ENCODE measurements at regions not wholly inside any gene's neighbourhood (a gene's known extent, or its start where the extent isn't known, plus 50 kb on each side); places are given as distances from the start of the nearest gene placed in this dataset.
A peak's percentile ranks its signal among the peaks of the same experiment; 100 is the strongest.

DNA sequence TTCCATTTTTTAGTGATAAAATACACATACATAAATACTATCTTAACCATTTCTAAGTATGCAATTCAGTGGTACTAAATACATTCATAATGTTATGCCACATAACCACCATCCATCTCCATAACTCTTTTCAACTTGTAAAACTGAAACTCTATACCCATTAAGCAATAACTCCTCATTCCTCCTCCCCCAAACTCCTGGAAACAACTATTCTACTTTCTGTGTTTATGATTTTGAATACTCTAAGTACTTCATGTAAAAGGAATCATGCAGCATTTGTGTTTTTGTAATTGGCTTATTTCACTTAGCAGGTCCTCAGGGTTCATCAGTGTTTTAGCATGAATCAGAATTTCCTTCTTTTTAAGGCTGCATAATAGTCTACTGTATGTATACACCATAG is 131.8 kb downstream of the TES start (continued):
- TF ChIP-seq YY1 (tag by site-specific recombination; IDR thresholded peaks at IDR 0.05) (no peak), ZNF610 (tag by site-specific recombination; IDR thresholded peaks at IDR 0.05; ENCODE audit: borderline replicate concordance) (no peak), ZNF777 (tag by site-specific recombination; IDR thresholded peaks at IDR 0.05; ENCODE audit: borderline replicate concordance) (no peak), BCL11B (tag by site-specific recombination; IDR thresholded peaks at IDR 0.05; ENCODE audit: low read depth) (no peak; the same call in 1 of the 2 replicates), ZNF132 (tag by site-specific recombination; IDR thresholded peaks at IDR 0.05; ENCODE audit: borderline replicate concordance) (no peak), ZNF2 (tag by site-specific recombination; IDR thresholded peaks at IDR 0.05) (0 out of 2 replicates have a peak, but pooled peaks have one; percentile 56), KLF10 (tag by site-specific recombination; IDR thresholded peaks at IDR 0.05) (no peak), ZSCAN16 (tag by site-specific recombination; IDR thresholded peaks at IDR 0.05) (no peak), ZNF138 (tag by site-specific recombination; IDR thresholded peaks at IDR 0.05; ENCODE audit: borderline replicate concordance) (no peak), ZNF416 (tag by site-specific recombination; IDR thresholded peaks at IDR 0.05) (no peak), ZNF239 (tag by site-specific recombination; IDR thresholded peaks at IDR 0.05) (no peak), ZNF10 (tag by site-specific recombination; IDR thresholded peaks at IDR 0.05) (no peak), ZNF202 (tag by site-specific recombination; IDR thresholded peaks at IDR 0.05; ENCODE audit: borderline replicate concordance) (no peak), ZNF621 (tag by site-specific recombination; IDR thresholded peaks at IDR 0.05) (no peak), ZNF701 (tag by site-specific recombination; IDR thresholded peaks at IDR 0.05) (no peak), ZBTB48 (tag by site-specific recombination; IDR thresholded peaks at IDR 0.05) (no peak), ZNF184 (tag by site-specific recombination; IDR thresholded peaks at IDR 0.05) (no peak), ZNF391 (tag by site-specific recombination; IDR thresholded peaks at IDR 0.05; ENCODE audit: borderline replicate concordance, low read depth) (no peak), GLIS1 (tag by site-specific recombination; IDR thresholded peaks at IDR 0.05) (no peak), ZNF133 (tag by site-specific recombination; IDR thresholded peaks at IDR 0.05) (no peak), SP7 (tag by site-specific recombination; IDR thresholded peaks at IDR 0.05) (0 out of 2 replicates have a peak, but pooled peaks have one; percentile 19), ZNF341 (tag by site-specific recombination; IDR thresholded peaks at IDR 0.05; ENCODE audit: low read depth) (no peak), ZNF274 (IDR thresholded peaks at IDR 0.05; ENCODE audit: low read length) (no peak), ZNF274 (tag by site-specific recombination; IDR thresholded peaks at IDR 0.05; ENCODE audit: borderline replicate concordance) (no peak)
- TF ChIP-seq, protein P1, sequence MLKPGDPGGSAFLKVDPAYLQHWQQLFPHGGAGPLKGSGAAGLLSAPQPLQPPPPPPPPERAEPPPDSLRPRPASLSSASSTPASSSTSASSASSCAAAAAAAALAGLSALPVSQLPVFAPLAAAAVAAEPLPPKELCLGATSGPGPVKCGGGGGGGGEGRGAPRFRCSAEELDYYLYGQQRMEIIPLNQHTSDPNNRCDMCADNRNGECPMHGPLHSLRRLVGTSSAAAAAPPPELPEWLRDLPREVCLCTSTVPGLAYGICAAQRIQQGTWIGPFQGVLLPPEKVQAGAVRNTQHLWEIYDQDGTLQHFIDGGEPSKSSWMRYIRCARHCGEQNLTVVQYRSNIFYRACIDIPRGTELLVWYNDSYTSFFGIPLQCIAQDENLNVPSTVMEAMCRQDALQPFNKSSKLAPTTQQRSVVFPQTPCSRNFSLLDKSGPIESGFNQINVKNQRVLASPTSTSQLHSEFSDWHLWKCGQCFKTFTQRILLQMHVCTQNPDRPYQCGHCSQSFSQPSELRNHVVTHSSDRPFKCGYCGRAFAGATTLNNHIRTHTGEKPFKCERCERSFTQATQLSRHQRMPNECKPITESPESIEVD (tag by site-specific recombination; IDR thresholded peaks at IDR 0.05): peak; percentile 94
- TF ChIP-seq, protein P2, sequence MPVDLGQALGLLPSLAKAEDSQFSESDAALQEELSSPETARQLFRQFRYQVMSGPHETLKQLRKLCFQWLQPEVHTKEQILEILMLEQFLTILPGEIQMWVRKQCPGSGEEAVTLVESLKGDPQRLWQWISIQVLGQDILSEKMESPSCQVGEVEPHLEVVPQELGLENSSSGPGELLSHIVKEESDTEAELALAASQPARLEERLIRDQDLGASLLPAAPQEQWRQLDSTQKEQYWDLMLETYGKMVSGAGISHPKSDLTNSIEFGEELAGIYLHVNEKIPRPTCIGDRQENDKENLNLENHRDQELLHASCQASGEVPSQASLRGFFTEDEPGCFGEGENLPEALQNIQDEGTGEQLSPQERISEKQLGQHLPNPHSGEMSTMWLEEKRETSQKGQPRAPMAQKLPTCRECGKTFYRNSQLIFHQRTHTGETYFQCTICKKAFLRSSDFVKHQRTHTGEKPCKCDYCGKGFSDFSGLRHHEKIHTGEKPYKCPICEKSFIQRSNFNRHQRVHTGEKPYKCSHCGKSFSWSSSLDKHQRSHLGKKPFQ (tag by site-specific recombination; IDR thresholded peaks at IDR 0.05): no peak
- TF ChIP-seq, protein P3, sequence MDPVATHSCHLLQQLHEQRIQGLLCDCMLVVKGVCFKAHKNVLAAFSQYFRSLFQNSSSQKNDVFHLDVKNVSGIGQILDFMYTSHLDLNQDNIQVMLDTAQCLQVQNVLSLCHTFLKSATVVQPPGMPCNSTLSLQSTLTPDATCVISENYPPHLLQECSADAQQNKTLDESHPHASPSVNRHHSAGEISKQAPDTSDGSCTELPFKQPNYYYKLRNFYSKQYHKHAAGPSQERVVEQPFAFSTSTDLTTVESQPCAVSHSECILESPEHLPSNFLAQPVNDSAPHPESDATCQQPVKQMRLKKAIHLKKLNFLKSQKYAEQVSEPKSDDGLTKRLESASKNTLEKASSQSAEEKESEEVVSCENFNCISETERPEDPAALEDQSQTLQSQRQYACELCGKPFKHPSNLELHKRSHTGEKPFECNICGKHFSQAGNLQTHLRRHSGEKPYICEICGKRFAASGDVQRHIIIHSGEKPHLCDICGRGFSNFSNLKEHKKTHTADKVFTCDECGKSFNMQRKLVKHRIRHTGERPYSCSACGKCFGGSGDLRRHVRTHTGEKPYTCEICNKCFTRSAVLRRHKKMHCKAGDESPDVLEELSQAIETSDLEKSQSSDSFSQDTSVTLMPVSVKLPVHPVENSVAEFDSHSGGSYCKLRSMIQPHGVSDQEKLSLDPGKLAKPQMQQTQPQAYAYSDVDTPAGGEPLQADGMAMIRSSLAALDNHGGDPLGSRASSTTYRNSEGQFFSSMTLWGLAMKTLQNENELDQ (tag by site-specific recombination; IDR thresholded peaks at IDR 0.05; ENCODE audit: low read depth): no peak
- TF ChIP-seq, protein P4, sequence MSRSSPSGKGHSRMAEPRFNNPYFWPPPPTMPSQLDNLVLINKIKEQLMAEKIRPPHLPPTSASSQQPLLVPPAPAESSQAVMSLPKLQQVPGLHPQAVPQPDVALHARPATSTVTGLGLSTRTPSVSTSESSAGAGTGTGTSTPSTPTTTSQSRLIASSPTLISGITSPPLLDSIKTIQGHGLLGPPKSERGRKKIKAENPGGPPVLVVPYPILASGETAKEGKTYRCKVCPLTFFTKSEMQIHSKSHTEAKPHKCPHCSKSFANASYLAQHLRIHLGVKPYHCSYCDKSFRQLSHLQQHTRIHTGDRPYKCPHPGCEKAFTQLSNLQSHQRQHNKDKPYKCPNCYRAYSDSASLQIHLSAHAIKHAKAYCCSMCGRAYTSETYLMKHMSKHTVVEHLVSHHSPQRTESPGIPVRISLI (tag by site-specific recombination; IDR thresholded peaks at IDR 0.05): no peak
- TF ChIP-seq, protein P5, sequence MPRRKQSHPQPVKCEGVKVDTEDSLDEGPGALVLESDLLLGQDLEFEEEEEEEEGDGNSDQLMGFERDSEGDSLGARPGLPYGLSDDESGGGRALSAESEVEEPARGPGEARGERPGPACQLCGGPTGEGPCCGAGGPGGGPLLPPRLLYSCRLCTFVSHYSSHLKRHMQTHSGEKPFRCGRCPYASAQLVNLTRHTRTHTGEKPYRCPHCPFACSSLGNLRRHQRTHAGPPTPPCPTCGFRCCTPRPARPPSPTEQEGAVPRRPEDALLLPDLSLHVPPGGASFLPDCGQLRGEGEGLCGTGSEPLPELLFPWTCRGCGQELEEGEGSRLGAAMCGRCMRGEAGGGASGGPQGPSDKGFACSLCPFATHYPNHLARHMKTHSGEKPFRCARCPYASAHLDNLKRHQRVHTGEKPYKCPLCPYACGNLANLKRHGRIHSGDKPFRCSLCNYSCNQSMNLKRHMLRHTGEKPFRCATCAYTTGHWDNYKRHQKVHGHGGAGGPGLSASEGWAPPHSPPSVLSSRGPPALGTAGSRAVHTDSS (tag by site-specific recombination; IDR thresholded peaks at IDR 0.05): no peak
- TF ChIP-seq, protein P6, sequence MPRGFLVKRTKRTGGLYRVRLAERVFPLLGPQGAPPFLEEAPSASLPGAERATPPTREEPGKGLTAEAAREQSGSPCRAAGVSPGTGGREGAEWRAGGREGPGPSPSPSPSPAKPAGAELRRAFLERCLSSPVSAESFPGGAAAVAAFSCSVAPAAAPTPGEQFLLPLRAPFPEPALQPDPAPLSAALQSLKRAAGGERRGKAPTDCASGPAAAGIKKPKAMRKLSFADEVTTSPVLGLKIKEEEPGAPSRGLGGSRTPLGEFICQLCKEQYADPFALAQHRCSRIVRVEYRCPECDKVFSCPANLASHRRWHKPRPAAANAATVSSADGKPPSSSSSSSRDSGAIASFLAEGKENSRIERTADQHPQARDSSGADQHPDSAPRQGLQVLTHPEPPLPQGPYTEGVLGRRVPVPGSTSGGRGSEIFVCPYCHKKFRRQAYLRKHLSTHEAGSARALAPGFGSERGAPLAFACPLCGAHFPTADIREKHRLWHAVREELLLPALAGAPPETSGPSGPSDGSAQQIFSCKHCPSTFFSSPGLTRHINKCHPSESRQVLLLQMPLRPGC (tag by site-specific recombination; IDR thresholded peaks at IDR 0.05): no peak
- TF ChIP-seq, protein P7, sequence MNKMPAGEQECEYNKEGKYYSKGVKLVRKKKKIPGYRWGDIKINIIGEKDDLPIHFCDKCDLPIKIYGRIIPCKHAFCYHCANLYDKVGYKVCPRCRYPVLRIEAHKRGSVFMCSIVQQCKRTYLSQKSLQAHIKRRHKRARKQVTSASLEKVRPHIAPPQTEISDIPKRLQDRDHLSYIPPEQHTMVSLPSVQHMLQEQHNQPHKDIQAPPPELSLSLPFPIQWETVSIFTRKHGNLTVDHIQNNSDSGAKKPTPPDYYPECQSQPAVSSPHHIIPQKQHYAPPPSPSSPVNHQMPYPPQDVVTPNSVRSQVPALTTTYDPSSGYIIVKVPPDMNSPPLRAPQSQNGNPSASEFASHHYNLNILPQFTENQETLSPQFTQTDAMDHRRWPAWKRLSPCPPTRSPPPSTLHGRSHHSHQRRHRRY (tag by site-specific recombination; IDR thresholded peaks at IDR 0.05): no peak
